ENCODE measurements at regions not wholly inside any gene's neighbourhood (a gene's known extent, or its start where the extent isn't known, plus 50 kb on each side); places are given as distances from the start of the nearest gene placed in this dataset.

GRCh38 chr18:51401912-51402311, 204.4 kb upstream of the MEX3C start:
- no peak for DNase-seq

GRCh38 chr18:51404620-51405019, 207.1 kb upstream of the MEX3C start:
- DNase-seq, result no peak

GRCh38 chr18:51405683-51406477, 208.4 kb upstream of the MEX3C start:
- DNase-seq, result no peak

- peak; percentile 1 for DNase-seq
These were observed 220.4 kb upstream of the MEX3C start for GRCh38 chr18:51417643-51418483.

- no peak for DNase-seq
These were observed 228.0 kb upstream of the MEX3C start for GRCh38 chr18:51425475-51425874.

GRCh38 chr18:51425889-51426288, 228.4 kb upstream of the MEX3C start:
- DNase-seq, result no peak

- DNase-seq, result no peak
These were observed 229.5 kb upstream of the MEX3C start for GRCh38 chr18:51426996-51427395.

- no peak for DNase-seq
These were observed 232.2 kb upstream of the MEX3C start for GRCh38 chr18:51429644-51430043.

- DNase-seq, result no peak
These were observed 233.1 kb upstream of the MEX3C start for GRCh38 chr18:51430538-51430937.

GRCh38 chr18:51433296-51433695, 235.8 kb upstream of the MEX3C start:
- no peak for DNase-seq

GRCh38 chr18:51433881-51434280, 236.4 kb upstream of the MEX3C start:
- no peak for DNase-seq

GRCh38 chr18:51437280-51438271, 240.1 kb upstream of the MEX3C start:
- DNase-seq, result no peak

GRCh38 chr18:51438797-51439350, 241.4 kb upstream of the MEX3C start:
- no peak for DNase-seq

- no peak for DNase-seq
These were observed 244.5 kb upstream of the MEX3C start for GRCh38 chr18:51442012-51442411.

- no peak for DNase-seq
These were observed 249.2 kb upstream of the MEX3C start for GRCh38 chr18:51446571-51447210.

GRCh38 chr18:51447351-51448342, 250.2 kb upstream of the MEX3C start:
- DNase-seq, result no peak

- no peak for DNase-seq
These were observed 251.5 kb upstream of the MEX3C start for GRCh38 chr18:51448949-51449348.

GRCh38 chr18:51453594-51453993, 256.1 kb upstream of the MEX3C start:
- no peak for DNase-seq

- DNase-seq, result no peak
These were observed 261.4 kb upstream of the MEX3C start for GRCh38 chr18:51458861-51459260.

- no peak for DNase-seq
These were observed 264.5 kb upstream of the MEX3C start for GRCh38 chr18:51461956-51462355.
